NOMO-1 treated with DMSO at 0.1 percent for 48 hours (cell line): ENCODE measurements at regions not wholly inside any gene's neighbourhood (a gene's known extent, or its start where the extent isn't known, plus 50 kb on each side); places are given as distances from the start of the nearest gene placed in this dataset.

ENCODE experiments used
- DNase-seq: peaks from one replicate; lab custom pipeline; 2025; ENCODE audit not compliant: unreplicated experiment; lab: John Stamatoyannopoulos, UW

- no peak for DNase-seq
These were observed 248.3 kb downstream of the LY86 start for GRCh38 chr6:6836609-6837406.

- no peak for DNase-seq
These were observed 249.1 kb downstream of the LY86 start for GRCh38 chr6:6837541-6838080.

- peak; percentile 98 for DNase-seq
These were observed 252.3 kb downstream of the LY86 start for GRCh38 chr6:6840831-6841291.

- DNase-seq = peak; percentile 10
These were observed 253.1 kb downstream of the LY86 start for GRCh38 chr6:6841571-6841970.

GRCh38 chr6:6842291-6842690, 253.8 kb downstream of the LY86 start:
- no peak for DNase-seq

DNA sequence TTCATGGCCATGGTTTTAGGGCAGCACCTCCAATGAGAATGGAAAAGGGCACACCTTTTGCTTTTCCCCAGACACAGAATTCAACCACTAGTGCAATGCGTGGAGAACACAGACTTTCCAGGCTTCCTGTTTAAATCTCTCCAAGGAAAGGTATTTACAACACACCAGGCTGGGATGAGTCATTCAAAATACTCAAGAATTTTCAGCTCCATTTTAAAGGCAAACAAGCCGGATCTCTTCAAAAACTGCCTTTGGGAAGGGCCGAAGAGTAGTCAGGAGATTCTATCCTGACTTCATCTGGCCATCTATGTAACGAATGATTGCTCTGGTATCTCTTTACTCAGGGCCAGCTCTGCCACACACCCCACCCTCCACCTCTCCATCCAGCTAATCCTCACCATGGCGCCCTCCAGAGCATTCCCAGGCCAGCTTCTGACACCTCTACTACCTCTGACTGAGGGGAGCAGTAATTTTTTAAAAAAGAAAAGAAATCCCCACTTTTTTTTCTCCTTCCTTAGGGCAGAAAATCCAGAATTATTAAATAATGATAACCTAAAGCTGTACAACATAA, 254.6 kb downstream of the LY86 start:
- no peak for DNase-seq

- DNase-seq = no peak
These were observed 255.3 kb downstream of the LY86 start for GRCh38 chr6:6843777-6844176.

DNA sequence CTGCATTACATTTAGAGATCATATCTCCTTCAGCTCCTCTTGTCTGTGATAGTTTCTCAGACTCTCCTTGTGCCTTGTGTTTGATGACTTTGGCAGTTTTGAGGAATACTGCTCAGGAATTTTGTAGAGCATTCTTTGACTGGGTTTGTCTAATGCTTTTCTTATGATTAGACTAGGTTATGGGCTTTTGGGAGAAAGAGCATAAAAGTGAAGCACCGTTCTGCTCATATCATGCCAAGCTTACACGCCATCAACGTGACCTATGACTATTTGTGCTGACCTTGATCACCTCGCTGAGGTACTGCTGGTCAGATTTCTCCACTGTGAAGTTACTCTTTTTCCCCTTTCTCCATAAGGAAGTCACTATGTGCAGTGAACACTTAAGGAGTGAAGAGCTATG, 256.0 kb downstream of the LY86 start:
- no peak for DNase-seq

DNA sequence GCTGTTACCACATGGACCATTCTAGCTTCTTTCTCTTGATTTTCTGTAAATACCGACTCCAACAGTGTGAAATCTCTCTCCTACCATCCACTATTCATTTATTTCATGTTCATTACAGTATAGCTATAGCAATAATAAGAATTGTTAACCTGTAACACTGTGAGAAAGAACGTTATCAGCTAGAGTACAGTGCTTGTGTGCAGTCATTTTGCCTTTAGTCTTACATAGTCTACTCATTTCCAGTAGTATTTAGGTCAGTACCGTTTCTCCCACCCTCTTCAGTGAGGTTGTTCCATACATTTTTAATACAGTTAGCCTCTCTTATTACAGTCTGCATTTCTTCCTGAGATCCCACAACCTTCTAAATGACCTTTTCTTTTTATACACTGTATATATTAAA, 257.1 kb downstream of the LY86 start:
- DNase-seq = no peak

GRCh38 chr6:6847591-6847990, 259.1 kb downstream of the LY86 start:
- no peak for DNase-seq

- no peak for DNase-seq
These were observed 256.5 kb upstream of the RREB1 start for GRCh38 chr6:6851059-6851948.

GRCh38 chr6:6851949-6852261, 255.9 kb upstream of the RREB1 start:
- peak; percentile 35 for DNase-seq

- peak; percentile 66 for DNase-seq
These were observed 250.9 kb upstream of the RREB1 start for GRCh38 chr6:6856538-6857523.

DNA sequence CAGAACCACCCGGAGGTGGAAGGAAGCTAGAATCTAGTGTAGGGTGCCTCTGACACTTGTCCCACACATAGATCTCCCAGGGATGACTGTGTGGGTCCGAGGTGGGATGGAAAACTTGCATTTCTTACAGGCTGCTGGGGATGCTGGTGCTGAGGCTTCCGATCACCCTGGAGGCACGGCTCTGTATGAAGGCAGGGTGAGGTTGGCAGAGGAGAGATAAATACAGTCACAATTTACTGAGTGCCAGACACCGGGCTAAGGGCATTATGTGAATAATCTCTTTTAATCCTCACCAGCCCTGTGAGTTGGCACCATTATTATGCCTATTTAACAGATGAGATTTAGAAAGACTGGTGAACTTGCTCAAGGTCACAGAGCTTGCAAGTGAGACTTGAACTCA, 250.2 kb upstream of the RREB1 start:
- DNase-seq = no peak

GRCh38 chr6:6858533-6858982, 249.2 kb upstream of the RREB1 start:
- DNase-seq = peak; percentile 94

- DNase-seq = peak; percentile 35
These were observed 248.7 kb upstream of the RREB1 start for GRCh38 chr6:6859105-6859504.

GRCh38 chr6:6859722-6860121, 248.0 kb upstream of the RREB1 start:
- DNase-seq = no peak

GRCh38 chr6:6860863-6861262, 246.9 kb upstream of the RREB1 start:
- no peak for DNase-seq

DNA sequence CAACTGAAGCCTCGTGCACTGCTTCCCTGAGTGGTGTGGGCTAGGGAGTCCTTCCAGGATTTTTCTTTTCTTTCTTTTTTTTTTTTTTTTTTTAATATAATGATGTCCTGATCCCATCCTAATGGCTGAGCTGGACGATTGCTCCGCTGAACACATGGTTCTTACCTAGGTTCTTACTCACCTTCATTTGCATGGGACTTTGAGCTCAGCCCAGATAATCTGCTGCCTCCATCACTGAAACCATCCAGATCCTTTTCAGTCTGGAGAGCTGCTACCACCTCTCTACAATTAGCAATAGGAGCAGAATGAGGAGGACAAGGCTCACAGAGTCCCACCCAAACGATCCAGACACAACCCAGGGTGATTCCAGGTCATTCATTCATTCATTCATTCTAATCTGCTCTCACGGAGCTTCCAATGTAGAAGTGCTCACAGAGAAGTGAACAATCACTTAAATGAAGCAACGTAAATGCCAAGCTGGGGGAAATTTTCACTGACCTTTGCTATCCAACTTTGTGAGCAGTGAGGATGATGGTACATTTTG, 246.3 kb upstream of the RREB1 start:
- no peak for DNase-seq

- DNase-seq = no peak
These were observed 245.8 kb upstream of the RREB1 start for GRCh38 chr6:6861995-6862394.
